ENCODE measurements at regions not wholly inside any gene's neighbourhood (a gene's known extent, or its start where the extent isn't known, plus 50 kb on each side); places are given as distances from the start of the nearest gene placed in this dataset.
A peak's percentile ranks its signal among the peaks of the same experiment; 100 is the strongest.
"Not testable (repeated sequence)": the region's sequence is repeated elsewhere in the genome, so short reads cannot be mapped to it uniquely, and the experiment has no call there.

GRCh38 chr20:1845163-1845523 lies 50.1 kb upstream of the SIRPA start:
- Mint-ChIP-seq H3K9me3 (no peaks in the 10 kb centered on the region), H3K27me3 (ENCODE audit: low read depth) (no peaks in the 10 kb centered on the region), H3K36me3 (ENCODE audit: low read depth) (no peaks in the 10 kb centered on the region), H3K4me3 (no peak overlapping the region), H3K4me1 (ENCODE audit: low read depth) (peaks cover 8% of the 10 kb centered on the region), H3K27ac (no peak overlapping the region)
- no peak for DNase-seq (ENCODE audit: low spot score)

GRCh38 chr20:1844325-1845162 lies 50.7 kb upstream of the SIRPA start:
- Mint-ChIP-seq H3K36me3 (ENCODE audit: low read depth) (no peaks in the 10 kb centered on the region), H3K9me3 (no peaks in the 10 kb centered on the region), H3K27me3 (ENCODE audit: low read depth) (no peaks in the 10 kb centered on the region), H3K27ac (no peak overlapping the region), H3K4me1 (ENCODE audit: low read depth) (peaks cover 6% of the 10 kb centered on the region), H3K4me3 (no peak overlapping the region)
- peak; percentile 30 for DNase-seq (ENCODE audit: low spot score)

- DNase-seq (ENCODE audit: low spot score): no peak
- Mint-ChIP-seq H3K4me1 (ENCODE audit: low read depth) (peaks cover 6% of the 10 kb centered on the region), H3K27ac (no peak overlapping the region), H3K9me3 (no peaks in the 10 kb centered on the region), H3K4me3 (no peak overlapping the region), H3K36me3 (ENCODE audit: low read depth) (no peaks in the 10 kb centered on the region), H3K27me3 (ENCODE audit: low read depth) (no peaks in the 10 kb centered on the region)
Observed at GRCh38 chr20:1842281-1842680, 52.9 kb upstream of the SIRPA start.

- no peaks in the 10 kb centered on the region for H3K36me3 Mint-ChIP-seq (ENCODE audit: low read depth)
- H3K27me3 Mint-ChIP-seq (ENCODE audit: low read depth): no peaks in the 10 kb centered on the region
- H3K27ac Mint-ChIP-seq: no peak overlapping the region
- no peaks in the 10 kb centered on the region for H3K9me3 Mint-ChIP-seq
- no peak for DNase-seq (ENCODE audit: low spot score)
- peaks cover 6% of the 10 kb centered on the region for H3K4me1 Mint-ChIP-seq (ENCODE audit: low read depth)
- H3K4me3 Mint-ChIP-seq: no peak overlapping the region
Observed at GRCh38 chr20:1841554-1842140, 53.6 kb upstream of the SIRPA start.

- no peak overlapping the region for H3K4me3 Mint-ChIP-seq
- no peak for DNase-seq (ENCODE audit: low spot score)
- no peak overlapping the region for H3K27ac Mint-ChIP-seq
- H3K9me3 Mint-ChIP-seq: no peaks in the 10 kb centered on the region
- no peaks in the 10 kb centered on the region for H3K36me3 Mint-ChIP-seq (ENCODE audit: low read depth)
- H3K27me3 Mint-ChIP-seq (ENCODE audit: low read depth): no peaks in the 10 kb centered on the region
- H3K4me1 Mint-ChIP-seq (ENCODE audit: low read depth): peaks cover 6% of the 10 kb centered on the region
Observed at GRCh38 chr20:1840817-1841553, 54.2 kb upstream of the SIRPA start.

GRCh38 chr20:1839376-1840317 lies 55.6 kb upstream of the SIRPA start:
- not testable (repeated sequence) for H3K27ac Mint-ChIP-seq; H3K4me1 Mint-ChIP-seq (ENCODE audit: low read depth)

GRCh38 chr20:1838556-1839279 lies 56.5 kb upstream of the SIRPA start:
- H3K27me3 Mint-ChIP-seq (ENCODE audit: low read depth): no peaks in the 10 kb centered on the region
- no peaks in the 10 kb centered on the region for H3K9me3 Mint-ChIP-seq
- peaks cover 2% of the 10 kb centered on the region for H3K4me1 Mint-ChIP-seq (ENCODE audit: low read depth)
- H3K4me3 Mint-ChIP-seq: no peak overlapping the region
- no peak overlapping the region for H3K27ac Mint-ChIP-seq
- no peaks in the 10 kb centered on the region for H3K36me3 Mint-ChIP-seq (ENCODE audit: low read depth)
- no peak for DNase-seq (ENCODE audit: low spot score)

More at GRCh38 chr20:1839376-1840317, 55.6 kb upstream of the SIRPA start:
- not testable (repeated sequence) for H3K9me3 Mint-ChIP-seq; H3K27me3 Mint-ChIP-seq (ENCODE audit: low read depth); H3K36me3 Mint-ChIP-seq (ENCODE audit: low read depth); DNase-seq (ENCODE audit: low spot score); H3K4me3 Mint-ChIP-seq

GRCh38 chr20:1835186-1836035 lies 59.8 kb upstream of the SIRPA start:
- H3K4me3 Mint-ChIP-seq: no peak overlapping the region

GRCh38 chr20:1833728-1834726 lies 61.2 kb upstream of the SIRPA start:
- Mint-ChIP-seq H3K9me3 (no peaks in the 10 kb centered on the region), H3K36me3 (ENCODE audit: low read depth) (no peaks in the 10 kb centered on the region), H3K27me3 (ENCODE audit: low read depth) (no peaks in the 10 kb centered on the region), H3K4me1 (ENCODE audit: low read depth) (no peaks in the 10 kb centered on the region), H3K27ac (no peak overlapping the region), H3K4me3 (no peak overlapping the region)
- DNase-seq (ENCODE audit: low spot score): no peak

More at GRCh38 chr20:1835186-1836035, 59.8 kb upstream of the SIRPA start:
- Mint-ChIP-seq H3K9me3 (no peaks in the 10 kb centered on the region), H3K27me3 (ENCODE audit: low read depth) (no peaks in the 10 kb centered on the region), H3K27ac (no peak overlapping the region), H3K36me3 (ENCODE audit: low read depth) (no peaks in the 10 kb centered on the region), H3K4me1 (ENCODE audit: low read depth) (no peaks in the 10 kb centered on the region)
- no peak for DNase-seq (ENCODE audit: low spot score)

DNA sequence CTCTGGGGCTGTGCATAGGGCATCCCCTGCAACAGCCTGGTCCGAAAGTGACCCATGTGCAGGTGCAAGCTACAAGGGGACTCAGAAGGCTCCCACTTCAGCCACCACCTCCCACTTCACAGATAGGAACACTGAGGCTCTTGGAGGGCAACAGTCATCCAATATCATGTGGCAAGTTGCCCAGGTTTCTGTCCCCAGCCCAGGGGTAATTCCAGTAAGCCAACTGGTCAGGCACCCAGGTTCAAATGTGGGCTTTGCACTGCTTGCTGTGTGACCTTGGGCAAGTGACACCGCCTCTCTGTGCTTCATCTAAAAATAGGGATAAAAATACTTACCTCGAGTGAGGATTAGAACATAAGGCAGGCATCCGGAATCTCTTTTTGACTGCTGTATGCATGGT lies 62.0 kb upstream of the SIRPA start:
- no peak overlapping the region for H3K4me3 Mint-ChIP-seq
- H3K4me1 Mint-ChIP-seq (ENCODE audit: low read depth): no peaks in the 10 kb centered on the region
- no peak overlapping the region for H3K27ac Mint-ChIP-seq
- DNase-seq (ENCODE audit: low spot score): no peak
- no peaks in the 10 kb centered on the region for H3K36me3 Mint-ChIP-seq (ENCODE audit: low read depth)
- no peaks in the 10 kb centered on the region for H3K27me3 Mint-ChIP-seq (ENCODE audit: low read depth)
- no peaks in the 10 kb centered on the region for H3K9me3 Mint-ChIP-seq

DNA sequence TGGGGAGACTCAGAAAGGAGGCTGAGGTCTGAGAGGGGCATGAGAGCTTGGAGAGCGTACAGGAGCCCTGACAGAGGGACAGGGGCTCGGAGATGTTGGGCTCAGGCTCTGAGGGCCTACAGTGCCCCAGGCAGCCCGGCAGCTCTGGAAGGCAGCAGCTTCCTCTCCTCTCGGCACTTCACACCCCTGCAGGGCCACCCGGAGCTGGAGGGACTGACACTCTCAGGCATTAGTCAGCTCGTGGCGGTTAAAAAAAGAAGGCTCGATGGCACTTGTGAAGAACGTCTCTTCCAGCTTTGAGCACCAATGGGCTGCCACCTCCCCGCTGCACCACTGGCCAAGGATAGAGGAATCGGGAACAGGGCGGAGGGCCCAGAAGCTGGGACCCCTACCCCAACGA lies 62.6 kb upstream of the SIRPA start:
- DNase-seq (ENCODE audit: low spot score): no peak
- Mint-ChIP-seq H3K36me3 (ENCODE audit: low read depth) (no peaks in the 10 kb centered on the region), H3K4me3 (no peak overlapping the region), H3K4me1 (ENCODE audit: low read depth) (no peaks in the 10 kb centered on the region), H3K27ac (no peak overlapping the region), H3K27me3 (ENCODE audit: low read depth) (no peaks in the 10 kb centered on the region), H3K9me3 (no peaks in the 10 kb centered on the region)

Data from T-helper 2 cell treated with Interferon-gamma antibody and Interleukin-4, amounts not matched to agents 5 μg/mL and 100 μg/mL, for 36 hours (primary cell).